Skeletal muscle satellite cell (primary cell): ENCODE measurements at regions not wholly inside any gene's neighbourhood (a gene's known extent, or its start where the extent isn't known, plus 50 kb on each side); places are given as distances from the start of the nearest gene placed in this dataset.

Source experiments
- H3K27me3 ChIP-seq: 2 replicates; pipeline ENCODE4 v1.7.0; 2013; ENCODE audit warnings: low read length; ENCODE audit not compliant: control insufficient read depth, insufficient read depth
- H3K36me3 ChIP-seq: 2 replicates; pipeline ENCODE4 v1.7.0; 2013; ENCODE audit warnings: mild to moderate bottlenecking, control low read depth, low read length; ENCODE audit not compliant: insufficient read depth
- H3K4me1 ChIP-seq: 2 replicates; pipeline ENCODE4 v1.7.0; 2013; ENCODE audit warnings: low read length; ENCODE audit not compliant: control insufficient read depth, insufficient read depth
- H3K4me2 ChIP-seq: 2 replicates; pipeline ENCODE4 v1.7.0; 2013; ENCODE audit warnings: mild to moderate bottlenecking, low read length
- H3K4me3 ChIP-seq: 2 replicates; pipeline ENCODE4 v1.7.0; 2013; ENCODE audit warnings: low read length
- H3K9ac ChIP-seq: 2 replicates; pipeline ENCODE4 v1.7.0; 2013; ENCODE audit warnings: mild to moderate bottlenecking, low read depth, low read length, moderate library complexity
- H3K9me3 ChIP-seq: replicated peaks from 2 replicates; pipeline ENCODE4 v1.7.0; 2013; ENCODE audit warnings: mild to moderate bottlenecking, control low read depth, low read length

DNA sequence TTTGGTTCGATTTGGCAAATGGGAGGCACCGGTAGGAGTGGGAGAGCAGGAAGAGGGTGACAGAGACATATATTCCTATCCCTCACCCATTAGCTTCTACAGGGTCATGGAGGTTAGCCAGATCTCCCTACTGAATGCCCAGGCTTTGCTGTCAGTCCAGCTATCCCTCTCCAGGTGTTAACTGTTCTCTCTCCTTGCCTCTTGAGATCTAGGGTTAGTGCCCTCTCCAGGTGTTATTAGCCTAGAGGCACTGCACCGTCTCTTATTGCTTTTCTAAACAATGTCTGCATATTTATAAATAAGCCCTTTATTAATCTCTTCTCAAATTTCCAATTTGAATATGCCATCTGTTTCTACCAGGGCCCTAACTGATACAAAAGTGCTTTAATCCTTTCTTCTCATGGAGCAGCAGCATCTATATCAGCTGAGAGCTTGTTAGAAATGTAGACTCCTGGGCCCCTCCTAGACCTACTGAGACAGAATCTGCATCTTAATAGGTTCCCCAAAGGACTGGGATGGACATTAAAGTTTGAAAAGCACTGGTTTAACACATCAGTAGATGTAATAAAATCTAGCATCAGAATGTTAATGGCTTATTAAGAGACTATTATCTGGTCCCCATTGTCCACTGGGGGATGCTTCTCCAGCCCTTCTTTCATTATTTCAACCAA, 322.5 kb upstream of the SLC24A2 start:
- no peaks in the 10 kb centered on the region for H3K4me1 ChIP-seq
- no peaks in the 10 kb centered on the region for H3K27me3 ChIP-seq
- no peaks in the 10 kb centered on the region for H3K9me3 ChIP-seq
- no peak overlapping the region for H3K9ac ChIP-seq
- H3K36me3 ChIP-seq: no peaks in the 10 kb centered on the region
- no peak overlapping the region for H3K4me2 ChIP-seq
- H3K4me3 ChIP-seq: no peak overlapping the region

DNA sequence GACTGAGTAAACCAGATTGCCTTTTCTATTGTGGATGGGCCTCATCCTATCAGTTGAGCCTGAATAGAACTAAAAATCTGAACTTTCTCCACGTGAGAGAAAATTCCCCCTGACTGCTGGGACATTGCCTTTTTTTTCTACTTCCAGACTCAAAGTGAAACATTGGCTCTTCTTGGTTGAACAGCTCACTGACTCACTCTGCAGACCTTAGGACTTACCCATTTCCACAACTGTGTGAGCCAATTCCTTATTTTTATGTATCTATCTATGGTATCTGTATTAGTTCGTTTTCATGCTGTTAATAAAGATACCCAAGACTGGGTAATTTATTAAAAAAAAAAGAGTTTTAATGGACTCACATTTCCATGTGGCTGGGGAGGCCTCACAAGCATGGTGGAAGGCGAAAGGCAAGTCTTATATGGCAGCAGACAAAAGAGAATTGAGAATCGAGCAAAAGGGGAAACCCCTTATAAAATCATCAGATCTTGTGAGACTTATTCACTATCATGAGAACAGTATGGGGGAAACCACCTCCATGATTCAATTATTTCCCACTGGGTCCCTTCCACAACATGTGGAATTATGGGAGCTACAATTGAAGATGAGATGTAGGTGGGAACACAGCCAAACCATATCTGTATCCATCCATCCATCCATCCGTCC, 306.7 kb upstream of the SLC24A2 start:
- no peak overlapping the region for H3K4me2 ChIP-seq
- no peaks in the 10 kb centered on the region for H3K27me3 ChIP-seq
- no peak overlapping the region for H3K9ac ChIP-seq
- no peaks in the 10 kb centered on the region for H3K4me1 ChIP-seq
- H3K9me3 ChIP-seq: no peaks in the 10 kb centered on the region
- H3K36me3 ChIP-seq: no peaks in the 10 kb centered on the region
- no peak overlapping the region for H3K4me3 ChIP-seq

DNA sequence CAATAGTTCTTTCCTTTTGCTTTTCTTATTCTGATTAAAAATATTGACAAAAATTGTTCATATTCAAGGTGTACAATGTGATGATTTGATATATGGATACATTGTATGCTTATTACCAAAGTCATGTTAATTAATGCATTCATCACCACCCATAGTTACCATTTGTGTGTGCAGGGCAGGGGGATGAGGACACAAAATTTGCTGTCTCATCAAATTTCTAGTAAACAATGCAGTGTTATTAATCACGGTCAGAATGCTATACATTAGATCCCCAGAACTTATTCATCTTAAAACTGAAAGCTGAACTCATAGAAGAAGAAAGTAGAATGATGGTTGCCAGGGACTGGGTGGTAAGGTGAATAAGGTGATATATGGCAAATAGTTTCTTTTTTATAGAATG, 303.7 kb upstream of the SLC24A2 start:
- H3K4me1 ChIP-seq: no peaks in the 10 kb centered on the region
- no peaks in the 10 kb centered on the region for H3K9me3 ChIP-seq
- H3K4me3 ChIP-seq: no peak overlapping the region
- no peak overlapping the region for H3K4me2 ChIP-seq
- no peak overlapping the region for H3K9ac ChIP-seq
- no peaks in the 10 kb centered on the region for H3K27me3 ChIP-seq
- no peaks in the 10 kb centered on the region for H3K36me3 ChIP-seq

DNA sequence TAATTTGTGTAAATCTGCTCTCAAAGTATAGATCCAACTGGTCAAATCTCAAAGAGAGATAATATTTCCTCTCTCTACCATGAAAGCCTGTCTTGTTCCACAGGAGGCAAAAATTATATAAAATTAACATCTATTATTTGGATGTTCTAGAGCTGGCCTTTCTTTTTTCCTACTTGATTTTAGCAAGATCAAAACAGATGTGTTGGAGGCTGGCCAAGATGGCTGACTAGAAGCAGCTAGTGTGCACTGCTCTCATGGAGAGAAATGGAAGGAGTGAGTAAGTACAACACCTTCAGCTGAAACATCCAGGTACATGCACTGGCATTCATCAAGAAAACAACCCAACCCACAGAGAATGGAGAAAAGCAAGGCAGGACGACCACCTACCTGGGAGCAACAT, 298.6 kb upstream of the SLC24A2 start:
- H3K27me3 ChIP-seq: no peaks in the 10 kb centered on the region
- H3K9ac ChIP-seq: no peak overlapping the region
- no peaks in the 10 kb centered on the region for H3K9me3 ChIP-seq
- no peaks in the 10 kb centered on the region for H3K36me3 ChIP-seq
- no peaks in the 10 kb centered on the region for H3K4me1 ChIP-seq
- H3K4me3 ChIP-seq: no peak overlapping the region
- no peak overlapping the region for H3K4me2 ChIP-seq

DNA sequence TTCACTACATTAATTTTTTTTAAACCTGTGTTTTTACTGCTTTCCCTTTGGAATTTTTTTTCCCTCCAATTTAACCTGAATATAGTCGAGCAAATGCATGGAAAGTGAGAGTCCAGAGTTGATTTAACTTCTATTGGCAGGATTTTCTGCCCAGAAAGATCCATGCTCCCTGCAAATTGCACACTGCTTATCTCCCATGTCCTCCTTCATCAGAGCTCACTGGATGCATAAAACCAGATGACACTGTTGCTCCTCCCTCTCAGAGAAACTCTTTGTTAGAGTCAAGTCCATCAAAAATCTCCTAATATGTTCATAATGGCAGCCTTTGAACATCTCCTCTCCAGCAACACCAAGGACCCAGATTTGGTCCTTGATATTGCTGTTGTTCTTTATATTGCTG, 297.0 kb upstream of the SLC24A2 start:
- Histone ChIP-seq H3K9ac (no peak overlapping the region), H3K4me2 (no peak overlapping the region), H3K9me3 (no peaks in the 10 kb centered on the region), H3K4me3 (no peak overlapping the region), H3K36me3 (no peaks in the 10 kb centered on the region), H3K4me1 (no peaks in the 10 kb centered on the region), H3K27me3 (no peaks in the 10 kb centered on the region)

DNA sequence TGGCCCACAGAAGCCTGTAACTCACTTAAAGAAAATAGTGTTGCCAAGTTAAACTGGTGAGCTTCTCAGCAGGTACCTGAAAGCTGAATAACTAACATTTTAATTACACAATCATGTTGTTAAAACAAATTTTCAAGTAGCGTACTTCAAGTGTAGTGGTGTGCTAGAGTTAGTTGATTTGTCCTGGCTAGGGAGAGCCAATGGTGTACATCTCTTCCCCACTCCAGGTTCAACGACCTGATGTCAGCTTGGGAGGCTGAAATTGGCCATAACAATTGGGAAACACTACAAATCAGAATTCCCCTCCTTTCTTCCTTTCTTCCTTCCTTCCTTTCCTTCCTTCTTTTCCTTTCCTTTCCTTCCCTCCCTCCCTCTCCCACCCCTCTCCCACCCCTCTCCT, 295.3 kb upstream of the SLC24A2 start:
- no peaks in the 10 kb centered on the region for H3K9me3 ChIP-seq
- no peaks in the 10 kb centered on the region for H3K27me3 ChIP-seq
- H3K4me3 ChIP-seq: no peak overlapping the region
- H3K9ac ChIP-seq: no peak overlapping the region
- no peaks in the 10 kb centered on the region for H3K4me1 ChIP-seq
- H3K36me3 ChIP-seq: no peaks in the 10 kb centered on the region
- no peak overlapping the region for H3K4me2 ChIP-seq

DNA sequence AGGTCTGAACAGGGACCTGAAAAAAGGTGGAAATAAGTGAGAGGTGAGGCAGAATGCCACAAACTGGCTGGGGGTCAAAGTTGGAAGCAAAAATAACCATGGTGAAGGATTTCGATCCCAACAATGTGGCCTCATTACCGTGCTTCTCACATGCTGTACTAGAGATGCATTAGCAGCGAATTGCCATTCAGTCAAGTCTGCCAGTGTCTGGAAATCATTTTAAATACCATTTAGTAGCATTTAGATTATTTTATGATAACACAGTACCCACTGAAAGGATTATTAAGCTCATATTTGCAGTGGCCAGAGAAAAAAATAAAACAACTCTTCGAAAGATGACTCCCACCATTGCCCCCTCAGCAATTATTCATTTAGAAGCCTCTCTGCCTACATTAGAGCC, 294.6 kb upstream of the SLC24A2 start:
- no peaks in the 10 kb centered on the region for H3K9me3 ChIP-seq
- no peaks in the 10 kb centered on the region for H3K27me3 ChIP-seq
- H3K4me1 ChIP-seq: no peaks in the 10 kb centered on the region
- H3K36me3 ChIP-seq: no peaks in the 10 kb centered on the region
- no peak overlapping the region for H3K9ac ChIP-seq
- no peak overlapping the region for H3K4me3 ChIP-seq
- no peak overlapping the region for H3K4me2 ChIP-seq

DNA sequence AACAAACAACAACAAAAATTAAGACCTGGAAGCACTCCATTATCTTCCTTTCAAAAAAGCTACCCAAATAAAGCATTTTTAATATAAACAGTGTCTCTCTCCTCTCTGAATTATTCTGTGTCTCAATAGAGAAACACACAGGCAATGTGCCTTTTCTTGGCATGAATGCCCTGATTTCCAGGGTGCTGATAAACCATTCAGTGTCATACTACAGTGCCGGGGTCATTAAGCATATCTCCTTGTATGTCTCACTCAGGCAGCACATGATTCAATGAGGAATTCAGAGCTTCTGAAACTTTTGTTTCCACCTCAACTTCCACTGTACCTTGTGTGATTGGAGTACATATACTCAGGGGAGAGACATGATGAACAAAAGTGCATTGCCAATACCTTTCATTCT, 294.0 kb upstream of the SLC24A2 start:
- no peaks in the 10 kb centered on the region for H3K9me3 ChIP-seq
- no peaks in the 10 kb centered on the region for H3K36me3 ChIP-seq
- H3K4me3 ChIP-seq: no peak overlapping the region
- no peak overlapping the region for H3K4me2 ChIP-seq
- no peaks in the 10 kb centered on the region for H3K27me3 ChIP-seq
- H3K9ac ChIP-seq: no peak overlapping the region
- no peaks in the 10 kb centered on the region for H3K4me1 ChIP-seq

DNA sequence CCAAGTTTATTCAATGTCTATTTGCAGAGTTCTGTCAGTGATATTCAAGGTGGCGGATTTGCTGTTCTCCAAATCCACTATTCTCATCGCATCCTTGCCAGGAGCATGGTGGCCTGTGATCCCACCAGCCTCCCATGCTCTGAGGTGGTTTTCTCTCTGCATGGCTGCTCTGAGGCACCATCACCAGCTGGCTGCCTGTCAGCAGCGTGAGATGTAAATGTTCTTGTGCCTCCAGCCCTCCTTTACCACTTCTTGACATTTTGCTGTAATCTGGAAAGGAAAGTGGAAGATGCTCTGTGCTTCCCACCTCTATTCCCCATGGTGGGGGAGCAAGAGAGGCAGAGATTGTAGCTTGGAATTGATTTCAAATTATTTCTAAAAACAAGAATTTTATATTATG, 293.6 kb upstream of the SLC24A2 start:
- H3K4me2 ChIP-seq: no peak overlapping the region
- no peaks in the 10 kb centered on the region for H3K27me3 ChIP-seq
- H3K4me3 ChIP-seq: no peak overlapping the region
- H3K4me1 ChIP-seq: no peaks in the 10 kb centered on the region
- no peaks in the 10 kb centered on the region for H3K9me3 ChIP-seq
- no peaks in the 10 kb centered on the region for H3K36me3 ChIP-seq
- no peak overlapping the region for H3K9ac ChIP-seq

DNA sequence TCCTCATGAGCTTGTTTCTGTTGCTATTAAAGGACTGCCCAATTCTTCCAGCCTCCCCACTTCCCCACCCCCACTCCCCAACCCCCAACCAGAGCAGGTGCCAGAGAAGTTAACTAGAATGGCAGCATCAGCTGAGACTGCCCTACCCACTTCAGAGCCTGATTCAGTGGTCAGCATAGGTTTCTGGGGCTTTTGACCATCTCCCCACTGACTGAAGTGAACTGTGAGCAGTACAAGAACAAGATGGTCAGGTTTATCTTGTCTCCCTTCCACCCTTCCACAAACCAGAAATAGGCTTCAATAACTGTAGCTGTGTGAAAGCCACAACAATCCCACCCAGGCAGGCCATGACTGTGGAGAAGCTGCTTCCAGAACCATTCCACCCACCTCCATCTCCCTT, 289.4 kb upstream of the SLC24A2 start:
- Histone ChIP-seq H3K9ac (no peak overlapping the region), H3K4me2 (no peak overlapping the region), H3K36me3 (no peaks in the 10 kb centered on the region), H3K4me1 (no peaks in the 10 kb centered on the region), H3K27me3 (no peaks in the 10 kb centered on the region), H3K4me3 (no peak overlapping the region), H3K9me3 (no peaks in the 10 kb centered on the region)

DNA sequence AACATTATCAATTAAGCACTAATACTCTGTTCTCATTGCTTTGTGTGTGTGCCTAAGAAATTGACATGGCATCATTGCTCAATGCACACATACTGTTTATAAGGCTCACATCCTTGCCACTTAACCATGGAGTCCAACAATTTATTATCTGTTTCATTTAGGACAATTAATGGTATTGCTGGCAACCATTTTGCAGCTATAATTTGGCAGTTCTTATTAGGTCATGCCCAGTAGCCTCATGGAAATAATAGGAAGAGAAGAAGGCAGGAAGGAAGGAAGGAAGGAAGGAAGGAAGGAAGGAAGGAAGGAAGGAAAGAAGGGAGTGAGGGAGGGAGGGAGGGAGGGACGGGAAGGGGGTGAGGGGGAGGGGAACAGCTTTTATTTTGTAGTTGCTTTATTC, 285.5 kb upstream of the SLC24A2 start:
- Histone ChIP-seq H3K9me3 (no peaks in the 10 kb centered on the region), H3K4me3 (no peak overlapping the region), H3K4me2 (no peak overlapping the region), H3K27me3 (no peaks in the 10 kb centered on the region), H3K36me3 (no peaks in the 10 kb centered on the region), H3K4me1 (no peaks in the 10 kb centered on the region), H3K9ac (no peak overlapping the region)

DNA sequence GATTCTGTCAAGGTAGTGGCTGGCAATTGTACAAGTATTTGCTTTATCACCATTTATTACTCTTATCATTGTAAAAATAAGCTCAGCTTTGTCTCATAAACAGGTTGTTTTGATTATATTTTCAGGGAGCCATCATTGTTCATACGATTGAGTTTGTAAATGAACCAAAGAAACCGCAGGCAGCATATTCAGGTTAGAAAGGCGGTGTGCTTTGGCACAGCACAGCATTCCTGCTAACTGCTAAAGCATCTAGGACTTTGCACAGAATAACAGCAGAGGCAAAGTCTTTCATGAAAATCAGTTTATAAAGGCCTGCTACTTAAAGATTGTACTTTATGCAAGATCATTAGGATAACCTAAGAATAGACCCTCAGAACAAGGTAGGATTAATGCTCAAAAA, 281.5 kb upstream of the SLC24A2 start:
- H3K36me3 ChIP-seq: no peaks in the 10 kb centered on the region
- H3K4me3 ChIP-seq: no peak overlapping the region
- no peak overlapping the region for H3K4me2 ChIP-seq
- no peaks in the 10 kb centered on the region for H3K9me3 ChIP-seq
- no peaks in the 10 kb centered on the region for H3K27me3 ChIP-seq
- no peak overlapping the region for H3K9ac ChIP-seq
- peaks cover 11% of the 10 kb centered on the region for H3K4me1 ChIP-seq
